B cell (primary cell): ENCODE measurements at regions not wholly inside any gene's neighbourhood (a gene's known extent, or its start where the extent isn't known, plus 50 kb on each side); places are given as distances from the start of the nearest gene placed in this dataset.

Experiments
- ATAC-seq: fragments of 200-7000 bp; cut with Tn5 transposase; one replicate; pipeline ENCODE4 v1.10.0; 2021; ENCODE audit warnings: low read depth, mild to moderate bottlenecking, moderate number of reproducible peaks, moderate library complexity
- CTCF ChIA-PET: fragments of 350-600 bp; sonication (Branson Sonifier 250); formaldehyde crosslinking; loops from one replicate; lab custom pipeline; 2021; ENCODE audit warnings: antibody characterized with exemption, inconsistent platforms; lab: Charles Lee
- POLR2A ChIA-PET: fragments of 350-600 bp; sonication (Branson Sonifier 250); formaldehyde crosslinking; loops from one replicate; lab custom pipeline; 2021; ENCODE audit warnings: antibody characterized with exemption; lab: Charles Lee
- DNase-seq: peaks from one replicate; pipeline ENCODE4 v3.0.0; 2013
- H2AFZ ChIP-seq: 2 replicates; pipeline ENCODE4 v1.6.1; 2012; ENCODE audit warnings: mild to moderate bottlenecking, low read depth, low read length; ENCODE audit not compliant: insufficient read depth, poor library complexity, severe bottlenecking
- H3K27ac ChIP-seq, 2 donors: 1 replicate in 1 of 2; 2 replicates in 1 of 2; pipeline ENCODE4 v1.5.1; 2012 to 2013; ENCODE audit warnings: low read length in 2 of 2, mild to moderate bottlenecking in 2 of 2, moderate library complexity in 1 of 2
- H3K27me3 ChIP-seq, 4 experiments: fragments of 200-600 bp in 1 of 4; sonication (generic) in 1 of 4; replicated peaks in 1 of 4; 1 replicate in 2 of 4; 2 replicates in 2 of 4; pipeline versions ENCODE4 v1.6.1 to v1.7.0; 2013 to 2016; ENCODE audit warnings: low read length in 3 of 4, mild to moderate bottlenecking in 2 of 4, mixed read lengths in 1 of 4, moderate library complexity in 1 of 4; ENCODE audit not compliant: insufficient read depth in 4 of 4, control insufficient read depth in 3 of 4; ENCODE audit errors: control extremely low read depth in 1 of 4
- H3K36me3 ChIP-seq, 2 experiments: replicated peaks in 1 of 2; 1 replicate in 1 of 2; 2 replicates in 1 of 2; pipeline versions ENCODE4 v1.6.1 to v1.7.1; 2013; ENCODE audit warnings: low read length in 1 of 2; ENCODE audit not compliant: insufficient read depth in 2 of 2, control insufficient read depth in 1 of 2; ENCODE audit errors: control extremely low read depth in 1 of 2, extremely low read depth in 1 of 2
- H3K4me1 ChIP-seq, 2 donors: fragments of 200-600 bp in 1 of 2; sonication (generic) in 1 of 2; 1 replicate in 1 of 2; 2 replicates in 1 of 2; pipeline versions ENCODE4 v1.5.1 to v1.6.1; 2013 to 2017; ENCODE audit warnings: low read length in 2 of 2; ENCODE audit not compliant: control insufficient read depth in 2 of 2, insufficient read depth in 2 of 2
- H3K4me2 ChIP-seq: replicated peaks from 2 replicates; pipeline ENCODE3; 2012; ENCODE audit warnings: mild to moderate bottlenecking, low read depth, low read length; ENCODE audit not compliant: poor library complexity, severe bottlenecking
- H3K4me3 ChIP-seq, 5 experiments: fragments of 200-600 bp in 1 of 5; sonication (generic) in 1 of 5; 1 replicate in 3 of 5; 2 replicates in 2 of 5; pipeline versions ENCODE4 v1.5.1 to v1.7.0; 2011 to 2016; ENCODE audit warnings: low read length in 4 of 5, mild to moderate bottlenecking in 4 of 5, low read depth in 2 of 5, control low read depth in 1 of 5, moderate library complexity in 1 of 5; ENCODE audit not compliant: insufficient read depth in 1 of 5; ENCODE audit errors: control extremely low read depth in 1 of 5, extremely low read depth in 1 of 5
- H3K79me2 ChIP-seq: fragments of 200-600 bp; sonication (generic); one replicate; pipeline ENCODE4 v1.6.0; 2016; ENCODE audit warnings: low read length; ENCODE audit not compliant: control insufficient read depth, insufficient read depth
- H3K9ac ChIP-seq: fragments of 200-600 bp; sonication (generic); 2 replicates; pipeline ENCODE4 v1.6.1; 2017; ENCODE audit warnings: mild to moderate bottlenecking, low read length, moderate library complexity
- H3K9me3 ChIP-seq, 3 donors: one replicate each; pipeline versions ENCODE4 v1.6.1 to v1.7.1; 2013; ENCODE audit warnings: low read length in 2 of 3; ENCODE audit not compliant: control insufficient read depth in 2 of 3, insufficient read depth in 1 of 3; ENCODE audit errors: control extremely low read depth in 1 of 3
- H4K20me1 ChIP-seq: 2 replicates; pipeline ENCODE4 v1.6.0; 2012; ENCODE audit warnings: mild to moderate bottlenecking, low read length; ENCODE audit not compliant: insufficient read depth, control insufficient read depth, poor library complexity, severe bottlenecking
- H3K27ac Mint-ChIP-seq: one replicate; pipeline ENCODE4 v1.8.0; 2021; ENCODE audit warnings: mixed read lengths
- H3K27me3 Mint-ChIP-seq: one replicate; pipeline ENCODE4 v1.8.0; 2021; ENCODE audit warnings: mixed read lengths
- H3K4me1 Mint-ChIP-seq: one replicate; pipeline ENCODE4 v1.8.0; 2021; ENCODE audit warnings: mixed read lengths
- H3K4me3 Mint-ChIP-seq: one replicate; pipeline ENCODE4 v1.8.0; 2021; ENCODE audit warnings: mixed read lengths
- H3K9me3 Mint-ChIP-seq: one replicate; pipeline ENCODE4 v1.8.0; 2022; ENCODE audit warnings: mixed read lengths; ENCODE audit not compliant: insufficient read depth
- CTCF ChIP-seq: fragments of 200-600 bp; IDR thresholded peaks from one replicate; pipeline ENCODE4 v1.8.0; 2022; ENCODE audit warnings: antibody characterized with exemption, mild to moderate bottlenecking
- EZH2 ChIP-seq: IDR thresholded peaks from 2 replicates; pipeline ENCODE4 v1.6.1; 2012; ENCODE audit warnings: borderline replicate concordance, low read depth, mild to moderate bottlenecking, moderate library complexity, low read length; ENCODE audit not compliant: insufficient read depth, poor library complexity, severe bottlenecking
- WGBS: methylation state at CpG from one replicate; pipeline ENCODE4 v1.1.5; 2013; ENCODE audit warnings: missing lambda C conversion rate; ENCODE audit not compliant: insufficient coverage; 5-methylcytosine and 5-hydroxymethylcytosine counted together
- intact Hi-C: fragments of 100-400 bp; cut with micrococcal nuclease; formaldehyde crosslinking; loops from one replicate; pipeline ENCODE4 v1.10.0; 2022

GRCh38 chr4:144295286-144295995, 154.9 kb upstream of the GYPA start:
- no peaks in the 10 kb centered on the region for H3K9me3 Mint-ChIP-seq
- 90% methylated on average over 2 of the region's 8 CpGs for WGBS
- H4K20me1 ChIP-seq = no peaks in the 10 kb centered on the region

GRCh38 chr4:144296941-144297340, 156.4 kb upstream of the GYPA start:
- H3K9ac ChIP-seq = no peak overlapping the region
- no peak overlapping the region for H3K4me2 ChIP-seq
- DNase-seq = no peak
- no CpG with 5 or more reads among the region's 2 CpGs for WGBS
- intact Hi-C loops = no loop called here
- H3K9me3 Mint-ChIP-seq = no peaks in the 10 kb centered on the region
- no peaks in the 10 kb centered on the region for H3K36me3 ChIP-seq
- no peaks in the 10 kb centered on the region for H4K20me1 ChIP-seq
- H3K4me3 ChIP-seq = no peak overlapping the region
- ChIA-PET POLR2A (no interaction called here), CTCF (no interaction called here)
- no peaks in the 10 kb centered on the region for H3K4me1 ChIP-seq
- ATAC-seq = no peak
- H3K27me3 ChIP-seq = no peaks in the 10 kb centered on the region
- H3K27me3 Mint-ChIP-seq = no peaks in the 10 kb centered on the region
- H3K4me3 Mint-ChIP-seq = no peak overlapping the region
- no peaks in the 10 kb centered on the region for H3K4me1 Mint-ChIP-seq
- no peak overlapping the region for H2AFZ ChIP-seq
- H3K27ac Mint-ChIP-seq = no peak overlapping the region
- H3K9me3 ChIP-seq = no peaks in the 10 kb centered on the region
- no peak overlapping the region for H3K27ac ChIP-seq
- TF ChIP-seq EZH2 (no peak), CTCF (no peak)
- H3K79me2 ChIP-seq = no peaks in the 10 kb centered on the region

More at GRCh38 chr4:144295286-144295995, 154.9 kb upstream of the GYPA start:
- ATAC-seq (no peak), DNase-seq (no peak)
- Histone ChIP-seq H3K4me2 (no peak overlapping the region), H3K4me3 (no peak overlapping the region), H3K27me3 (no peaks in the 10 kb centered on the region), H3K79me2 (no peaks in the 10 kb centered on the region), H3K27ac (no peak overlapping the region), H2AFZ (no peak overlapping the region), H3K4me1 (no peaks in the 10 kb centered on the region), H3K9me3 (no peaks in the 10 kb centered on the region), H3K9ac (no peak overlapping the region), H3K36me3 (no peaks in the 10 kb centered on the region)
- ChIA-PET POLR2A (no interaction called here), CTCF (no interaction called here)
- H3K4me3 Mint-ChIP-seq = no peak overlapping the region
- TF ChIP-seq EZH2 (no peak), CTCF (no peak)
- H3K27me3 Mint-ChIP-seq = no peaks in the 10 kb centered on the region
- H3K4me1 Mint-ChIP-seq = no peaks in the 10 kb centered on the region
- H3K27ac Mint-ChIP-seq = no peak overlapping the region
- intact Hi-C loops = no loop called here
